ENCODE measurements at regions not wholly inside any gene's neighbourhood (a gene's known extent, or its start where the extent isn't known, plus 50 kb on each side); places are given as distances from the start of the nearest gene placed in this dataset.

DNA sequence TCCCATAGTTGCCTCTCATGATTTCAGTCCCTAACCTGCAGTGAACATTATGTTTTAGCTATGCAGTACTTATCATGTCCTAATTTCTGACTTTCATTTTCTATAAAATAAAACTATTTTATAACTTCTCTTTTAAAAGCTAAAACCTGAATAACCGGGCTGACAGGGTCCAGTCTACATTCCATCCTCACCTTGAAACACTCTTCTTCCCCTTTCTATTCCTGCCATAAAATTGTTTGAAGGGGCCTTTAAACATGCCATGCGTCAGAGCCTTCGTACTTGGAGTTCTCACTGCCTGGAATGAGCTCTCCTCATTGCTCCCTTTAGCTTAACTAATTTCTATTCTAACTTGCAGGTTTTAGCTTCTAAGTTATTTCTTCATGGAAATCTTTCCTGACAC, 143.0 kb upstream of the PRLR start:
- H3K27ac ChIP-seq = no peak overlapping the region
- TF ChIP-seq, protein P1, sequence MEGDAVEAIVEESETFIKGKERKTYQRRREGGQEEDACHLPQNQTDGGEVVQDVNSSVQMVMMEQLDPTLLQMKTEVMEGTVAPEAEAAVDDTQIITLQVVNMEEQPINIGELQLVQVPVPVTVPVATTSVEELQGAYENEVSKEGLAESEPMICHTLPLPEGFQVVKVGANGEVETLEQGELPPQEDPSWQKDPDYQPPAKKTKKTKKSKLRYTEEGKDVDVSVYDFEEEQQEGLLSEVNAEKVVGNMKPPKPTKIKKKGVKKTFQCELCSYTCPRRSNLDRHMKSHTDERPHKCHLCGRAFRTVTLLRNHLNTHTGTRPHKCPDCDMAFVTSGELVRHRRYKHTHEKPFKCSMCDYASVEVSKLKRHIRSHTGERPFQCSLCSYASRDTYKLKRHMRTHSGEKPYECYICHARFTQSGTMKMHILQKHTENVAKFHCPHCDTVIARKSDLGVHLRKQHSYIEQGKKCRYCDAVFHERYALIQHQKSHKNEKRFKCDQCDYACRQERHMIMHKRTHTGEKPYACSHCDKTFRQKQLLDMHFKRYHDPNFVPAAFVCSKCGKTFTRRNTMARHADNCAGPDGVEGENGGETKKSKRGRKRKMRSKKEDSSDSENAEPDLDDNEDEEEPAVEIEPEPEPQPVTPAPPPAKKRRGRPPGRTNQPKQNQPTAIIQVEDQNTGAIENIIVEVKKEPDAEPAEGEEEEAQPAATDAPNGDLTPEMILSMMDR (conservative IDR thresholded peaks at IDR 0.05) = no peak

DNA sequence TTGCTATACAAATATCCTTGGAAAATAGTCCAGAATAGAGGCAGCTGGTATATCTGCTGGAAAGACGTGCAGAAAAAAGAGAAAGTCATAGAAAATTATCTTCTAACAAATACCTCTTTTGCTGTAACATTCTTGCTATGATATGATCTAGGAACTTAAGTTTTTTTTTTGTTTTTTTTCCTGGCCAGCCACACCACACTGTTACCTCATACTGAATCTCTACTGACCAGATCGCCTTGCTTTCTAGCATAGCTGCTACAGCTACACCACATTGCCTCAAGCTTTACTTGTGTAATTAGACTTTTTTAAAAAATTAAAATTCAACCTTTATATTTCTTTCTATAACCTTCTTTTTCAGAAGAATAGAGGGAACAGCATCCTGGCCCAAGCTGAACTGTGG, 142.2 kb upstream of the PRLR start:
- TF ChIP-seq, protein P1 (conservative IDR thresholded peaks at IDR 0.05) = no peak
- peak overlapping the region; percentile 19 for H3K27ac ChIP-seq

DNA sequence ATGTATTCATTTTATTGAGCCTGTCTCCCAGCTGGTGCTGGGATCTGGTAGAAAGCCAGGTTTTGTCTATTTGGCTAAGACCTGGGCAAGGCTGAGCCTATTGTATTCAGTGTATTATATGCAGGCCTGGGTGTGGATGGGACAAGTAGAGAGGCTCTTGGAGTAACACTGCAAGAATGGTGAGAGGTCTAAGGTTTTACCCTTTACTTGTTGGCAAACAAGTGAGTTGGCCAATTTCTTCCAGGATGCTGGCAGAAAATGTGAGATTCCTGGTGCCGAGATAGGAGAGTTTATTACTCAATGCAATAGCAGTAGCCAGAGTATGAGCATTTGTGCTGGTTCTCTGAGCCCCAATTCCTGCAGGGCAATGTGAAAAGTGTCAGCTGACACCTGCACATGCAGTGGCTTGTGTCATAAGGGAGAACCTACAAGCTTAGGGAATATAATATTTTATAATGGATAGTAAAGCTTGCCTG, 141.7 kb upstream of the PRLR start:
- H3K27ac ChIP-seq = peak overlapping the region; percentile 19
- TF ChIP-seq, protein P1 (conservative IDR thresholded peaks at IDR 0.05) = no peak

DNA sequence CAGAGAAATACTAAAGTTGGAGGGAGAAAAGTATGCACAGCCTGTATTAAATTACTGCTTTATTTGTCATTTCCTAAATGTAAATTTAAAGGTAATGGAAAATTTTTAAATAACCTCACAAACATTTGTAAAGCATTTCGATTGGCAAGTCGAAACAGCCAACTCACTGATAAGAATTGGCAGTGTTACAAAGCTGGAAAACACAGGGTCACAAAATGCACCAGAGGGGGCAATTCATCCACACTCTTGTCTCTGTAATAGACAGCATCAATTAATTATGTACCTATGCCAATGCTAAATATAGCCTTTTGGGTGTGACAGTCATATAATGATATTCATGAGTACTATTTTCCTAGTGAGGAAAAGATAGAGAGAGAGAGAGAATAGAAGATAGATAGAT, 140.6 kb upstream of the PRLR start:
- H3K27ac ChIP-seq = no peak overlapping the region
- TF ChIP-seq, protein P1 (conservative IDR thresholded peaks at IDR 0.05) = no peak

DNA sequence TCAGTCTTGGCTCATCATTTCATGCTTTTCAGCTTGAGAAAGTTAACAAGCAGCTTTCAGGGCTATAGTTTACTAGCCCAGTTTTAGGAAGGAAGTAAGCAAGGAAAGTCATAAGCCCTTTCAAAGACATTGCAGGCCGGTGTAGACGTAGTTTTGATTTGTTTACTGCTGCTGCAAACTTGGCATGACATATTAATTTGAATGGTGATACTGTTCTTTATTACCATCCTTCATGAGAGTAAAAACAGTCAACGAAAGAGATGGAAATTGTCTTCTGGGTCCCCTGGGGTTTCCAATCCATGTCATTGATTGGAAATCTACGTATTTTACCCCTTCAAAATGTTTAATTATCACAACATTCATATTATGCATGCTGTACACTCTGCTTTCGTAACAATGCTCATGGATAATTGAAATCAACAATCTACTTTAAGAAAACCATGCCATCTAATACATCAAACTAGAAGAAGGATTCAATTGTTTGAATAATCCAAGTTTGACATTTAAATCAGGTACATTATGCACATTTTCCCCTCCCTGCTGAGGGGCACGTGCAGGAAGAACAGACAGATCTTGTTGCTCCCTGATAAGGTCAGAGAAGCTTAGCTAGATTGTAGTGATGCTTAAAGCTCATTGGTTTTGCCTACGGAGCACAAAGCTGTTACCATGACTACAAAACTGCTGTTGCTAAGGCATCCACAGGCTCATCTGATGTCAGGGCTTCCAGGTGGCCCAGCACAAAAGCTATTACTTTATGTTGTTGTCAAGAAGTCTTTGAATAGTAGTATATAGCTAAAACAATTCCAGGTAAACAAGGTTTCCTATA, 139.9 kb upstream of the PRLR start:
- TF ChIP-seq, protein P1 (conservative IDR thresholded peaks at IDR 0.05) = no peak
- H3K27ac ChIP-seq = no peak overlapping the region

DNA sequence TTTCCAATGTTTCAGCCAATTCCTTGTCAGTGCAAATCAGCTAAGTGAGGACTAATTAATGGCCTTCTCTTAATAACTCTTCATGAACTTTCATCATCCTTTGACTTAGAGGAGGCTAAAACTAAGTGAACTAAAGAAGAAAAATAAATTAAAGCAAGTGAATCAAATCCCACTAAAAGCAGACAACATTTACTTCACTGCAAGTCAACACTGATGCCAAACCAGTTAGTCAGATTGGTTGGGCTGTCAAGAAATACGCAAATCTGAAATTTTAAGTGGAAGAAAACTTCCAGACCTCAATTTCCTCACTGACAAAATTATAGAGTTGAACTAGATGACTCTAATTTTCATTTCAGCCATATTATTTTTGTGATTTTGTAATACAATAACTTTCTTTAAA, 137.2 kb upstream of the PRLR start:
- TF ChIP-seq, protein P1 (conservative IDR thresholded peaks at IDR 0.05) = no peak
- no peak overlapping the region for H3K27ac ChIP-seq

DNA sequence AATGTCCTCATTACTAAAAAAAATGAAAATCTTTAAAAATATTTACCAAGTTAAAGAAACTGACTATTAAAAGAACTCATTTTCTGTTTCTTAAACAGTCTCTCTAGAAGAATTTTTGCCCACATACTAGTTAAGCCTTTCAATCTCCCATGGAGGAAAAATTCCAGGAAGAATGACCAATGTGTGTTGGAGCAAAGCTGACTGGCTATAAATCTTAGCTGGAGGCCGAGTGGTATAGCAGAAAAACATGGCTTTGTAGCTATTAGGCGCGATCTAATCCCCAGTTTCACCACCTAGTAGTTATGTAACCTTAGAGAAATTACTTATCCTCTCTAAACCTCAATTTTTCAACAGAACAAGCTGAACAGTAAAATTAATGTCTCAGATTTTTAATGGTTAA, 135.5 kb upstream of the PRLR start:
- TF ChIP-seq, protein P1 (conservative IDR thresholded peaks at IDR 0.05) = no peak
- H3K27ac ChIP-seq = no peak overlapping the region
